Occipital lobe (tissue), 1 donor: ENCODE measurements at regions not wholly inside any gene's neighbourhood (a gene's known extent, or its start where the extent isn't known, plus 50 kb on each side); places are given as distances from the start of the nearest gene placed in this dataset.
"Not testable (repeated sequence)": the region's sequence is repeated elsewhere in the genome, so short reads cannot be mapped to it uniquely, and the experiment has no call there.

ENCODE experiments used
- DNase-seq: peaks from one replicate; lab custom pipeline; 2025; lab: John Stamatoyannopoulos, UW

DNA sequence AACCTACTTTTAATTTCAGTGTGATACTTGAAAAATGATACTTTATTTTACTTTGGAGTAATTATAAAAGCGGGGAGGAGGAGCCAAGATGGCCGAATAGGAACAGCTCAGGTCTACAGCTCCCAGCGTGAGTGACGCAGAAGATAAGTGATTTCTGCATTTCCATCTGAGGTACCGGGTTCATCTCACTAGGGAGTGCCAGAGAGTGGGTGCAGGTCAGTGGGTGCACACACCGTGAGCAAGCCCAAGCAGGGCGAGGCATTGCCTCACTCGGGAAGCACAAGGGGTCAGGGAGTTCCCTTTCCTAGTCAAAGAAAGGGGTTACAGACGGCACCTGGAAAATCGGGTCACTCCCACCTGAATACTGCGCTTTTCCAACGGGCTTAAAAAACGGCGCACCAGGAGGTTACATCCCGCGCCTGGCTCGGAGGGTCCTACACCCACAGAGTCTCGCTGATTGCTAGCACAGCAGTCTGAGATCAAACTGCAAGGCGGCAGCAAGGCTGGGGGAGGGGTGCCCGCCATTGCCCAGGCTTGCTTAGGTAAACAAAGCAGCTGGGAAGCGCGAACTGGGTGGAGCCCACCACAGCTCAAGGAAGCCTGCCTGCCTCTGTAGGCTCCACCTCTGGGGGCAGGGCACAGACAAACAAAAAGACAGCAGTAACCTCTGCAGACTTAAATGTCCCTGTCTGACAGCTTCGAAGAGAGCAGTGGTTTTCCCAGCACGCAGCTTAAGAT is 640.3 kb downstream of the EPHA3 start:
- DNase-seq: not testable (repeated sequence)

DNA sequence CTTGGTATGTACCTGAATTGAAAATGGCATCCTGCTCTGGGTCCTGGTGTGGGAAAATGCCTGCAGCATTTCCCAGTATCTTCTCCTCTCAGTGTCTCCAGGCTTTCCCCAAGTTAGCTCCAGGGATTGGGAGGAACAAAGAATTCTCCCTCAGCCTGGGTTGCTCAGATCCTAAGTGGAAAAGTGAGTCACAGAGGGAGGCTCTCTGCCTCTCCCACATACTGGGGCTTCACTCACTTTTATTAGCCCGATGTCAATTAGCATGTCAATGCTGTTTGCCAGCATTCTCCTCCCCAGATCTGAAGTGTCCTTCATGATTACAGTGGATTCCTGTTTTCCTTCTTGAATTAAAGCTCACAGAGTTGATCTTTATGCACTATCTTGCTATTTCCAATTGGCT is 655.0 kb downstream of the EPHA3 start:
- no peak for DNase-seq

DNA sequence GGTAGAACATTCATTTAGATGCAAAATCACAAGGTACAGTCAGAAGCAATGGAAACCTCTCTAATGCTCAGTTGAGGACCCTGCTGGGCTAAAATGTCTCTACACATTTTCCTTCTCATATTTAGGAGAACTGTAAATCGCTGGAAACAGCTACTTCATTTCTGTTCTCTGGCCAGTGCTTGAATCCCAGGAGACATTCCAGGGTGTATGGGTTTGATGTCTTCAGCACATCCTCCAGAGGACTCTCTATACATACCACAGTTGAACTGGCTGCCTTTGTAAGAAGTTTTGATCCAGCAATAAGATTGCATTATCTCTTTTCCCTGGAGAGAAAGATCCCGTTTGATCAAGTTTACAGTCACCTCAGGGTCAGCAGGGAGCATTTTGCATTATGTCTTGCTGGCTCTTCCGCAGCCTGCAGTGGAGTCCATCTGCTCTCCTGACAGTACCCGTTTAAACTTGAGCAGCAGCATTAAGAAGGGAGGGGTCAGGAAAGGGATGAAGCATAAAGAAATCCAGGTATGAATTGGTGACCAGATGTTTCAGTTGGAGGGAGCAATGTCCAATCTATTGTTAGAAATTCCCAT is 676.0 kb downstream of the EPHA3 start:
- no peak for DNase-seq

DNA sequence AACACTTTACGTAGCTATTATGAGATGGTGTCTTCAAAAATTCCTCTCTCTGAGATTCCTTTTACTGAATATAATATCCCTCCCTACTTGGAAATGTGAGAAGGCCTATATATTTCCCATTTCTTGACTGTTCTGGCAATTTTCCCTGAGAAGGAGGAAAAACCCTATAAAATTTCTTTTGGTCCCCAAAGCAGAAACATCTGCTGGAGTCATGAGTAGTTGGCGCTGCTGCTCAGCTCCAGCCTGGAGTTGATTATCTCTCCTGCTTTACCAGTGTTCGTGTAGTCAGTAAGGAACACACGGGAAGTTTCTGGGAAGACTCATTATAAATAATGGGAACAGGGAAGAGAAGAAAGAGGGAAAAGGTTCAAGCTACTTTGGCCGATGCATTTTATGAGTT is 680.1 kb downstream of the EPHA3 start:
- no peak for DNase-seq

DNA sequence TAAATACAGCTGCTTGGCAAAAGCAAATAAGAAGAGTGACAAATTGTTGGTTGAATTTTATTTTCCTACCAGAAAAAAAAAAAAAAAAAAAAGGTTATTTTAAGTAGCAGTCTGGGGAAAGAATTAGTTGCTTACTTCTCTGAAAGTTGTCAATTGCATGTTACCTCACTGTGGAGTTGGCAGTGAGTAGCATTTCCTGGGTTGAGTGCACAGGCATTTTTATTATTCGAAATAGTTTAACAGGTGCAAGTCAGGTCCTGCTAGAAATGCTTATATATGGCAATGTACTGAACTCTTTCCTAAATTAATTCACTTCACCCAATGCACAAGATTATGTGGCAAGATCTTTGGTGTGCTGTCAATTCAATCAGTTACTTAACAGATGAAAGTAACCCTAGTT is 680.6 kb downstream of the EPHA3 start:
- DNase-seq: no peak

DNA sequence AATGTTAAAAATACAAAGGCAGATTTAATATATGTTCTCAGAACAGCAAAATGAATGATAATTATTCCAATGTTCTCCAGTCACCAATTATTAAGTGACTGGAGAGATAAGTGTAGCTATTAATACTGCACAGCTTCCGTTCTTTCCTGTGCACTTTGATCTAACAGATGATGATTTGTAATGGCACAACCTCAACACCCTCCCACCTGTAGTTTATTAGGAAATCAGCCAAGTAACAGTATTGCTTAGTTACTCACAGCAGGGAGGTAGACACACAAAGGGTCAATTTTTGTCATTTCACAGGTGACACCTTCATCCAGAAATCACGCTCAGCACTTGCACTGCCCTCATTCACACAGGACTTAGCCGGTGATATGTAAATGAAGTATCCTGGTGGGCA is 688.1 kb downstream of the EPHA3 start:
- DNase-seq: no peak

DNA sequence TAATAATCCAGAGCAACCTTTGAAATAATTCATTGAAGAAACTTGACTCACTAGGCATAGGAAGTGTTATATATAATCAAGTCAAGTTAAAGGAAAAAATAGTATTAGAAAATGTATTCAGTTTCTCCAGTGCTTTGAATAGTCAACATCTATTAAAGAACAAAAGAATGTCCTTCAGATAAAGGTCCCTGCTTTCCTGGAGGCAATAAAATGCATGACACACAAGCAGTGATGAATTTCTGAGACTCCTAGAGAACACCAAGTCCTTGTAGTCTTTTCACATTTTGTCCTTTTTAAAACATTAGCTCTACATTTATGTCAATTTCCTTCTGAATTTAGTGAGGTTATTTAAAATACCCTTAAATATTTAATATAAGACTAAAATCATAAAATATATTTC is 695.5 kb downstream of the EPHA3 start:
- DNase-seq: no peak

DNA sequence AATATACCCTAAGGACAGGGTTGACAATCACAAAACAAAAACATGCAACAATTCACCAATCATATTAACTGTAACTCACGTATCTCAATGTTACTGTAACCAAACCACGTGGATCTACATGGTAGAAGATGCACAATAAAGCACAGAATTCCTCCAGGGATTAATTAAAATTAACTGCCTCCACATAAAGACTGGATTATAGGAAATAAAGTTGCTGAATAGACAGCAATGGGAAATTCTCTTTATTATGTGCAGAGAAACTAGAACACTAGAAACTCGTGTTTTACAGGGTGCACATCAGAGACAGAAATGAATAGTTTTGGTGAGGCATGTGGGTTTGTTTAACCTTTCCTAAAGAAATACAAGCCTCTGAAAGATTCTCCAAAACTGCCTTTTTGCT is 696.3 kb downstream of the EPHA3 start:
- DNase-seq: no peak

DNA sequence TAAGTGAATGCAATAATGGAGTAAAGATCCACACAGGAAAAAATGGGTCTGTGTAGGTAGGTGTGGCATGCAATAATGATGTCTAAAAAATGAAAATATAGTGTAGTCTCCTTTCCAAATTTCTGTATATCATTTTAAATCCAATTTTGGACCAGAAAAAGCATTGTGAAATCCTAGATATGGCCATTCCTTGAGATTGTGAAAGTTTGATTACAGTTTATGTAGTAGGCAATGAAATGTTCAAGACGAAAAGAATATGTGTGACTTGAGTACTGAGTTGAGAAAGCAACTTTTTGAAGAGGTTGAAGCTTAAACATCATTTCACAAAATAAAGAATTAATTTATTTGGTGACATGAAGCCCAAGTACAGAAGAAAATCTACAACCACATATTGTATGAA is 698.7 kb downstream of the EPHA3 start:
- DNase-seq: no peak

DNA sequence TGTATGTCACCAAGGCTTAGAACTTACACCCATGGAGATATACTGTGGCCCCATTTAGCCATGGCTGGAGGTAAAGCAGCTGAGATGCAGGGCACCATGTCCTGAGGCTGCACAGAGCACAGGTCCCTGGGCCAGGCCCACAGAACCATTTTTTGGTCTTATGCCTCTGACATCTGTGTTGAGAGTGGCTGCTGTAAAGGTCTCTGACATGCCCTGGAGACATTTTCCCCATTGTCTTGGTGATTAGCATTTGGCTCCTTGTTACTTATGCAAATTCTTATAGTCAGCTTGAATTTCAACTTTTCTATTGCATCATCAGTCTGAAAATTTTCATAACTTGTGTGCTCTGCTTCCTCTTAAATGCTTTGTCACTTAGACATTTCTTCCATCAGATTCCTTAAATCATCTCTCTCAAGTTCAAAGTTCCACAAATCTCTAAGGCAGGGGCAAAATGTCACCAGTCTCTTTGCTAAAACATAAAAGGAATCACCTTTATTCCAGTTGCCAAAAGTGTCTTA is 701.3 kb downstream of the EPHA3 start:
- no peak for DNase-seq

DNA sequence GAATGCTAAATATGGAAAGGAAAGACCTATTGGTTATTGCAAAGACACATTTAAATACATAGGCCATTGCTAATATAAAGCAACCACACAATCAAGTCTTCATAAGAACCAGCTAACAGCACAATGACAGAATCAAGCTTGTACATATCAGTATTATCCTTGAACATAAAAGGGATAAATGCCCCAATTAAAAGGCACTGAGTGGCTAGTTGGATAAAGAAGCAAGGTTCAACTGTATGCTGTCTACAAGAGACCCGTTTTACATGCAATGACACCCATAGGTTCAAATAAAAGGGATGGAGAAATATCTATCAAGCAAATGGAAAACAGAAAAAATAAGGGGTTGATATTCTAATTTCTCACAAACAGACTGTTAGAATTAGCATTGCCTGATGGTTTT is 706.1 kb downstream of the EPHA3 start:
- DNase-seq: no peak

DNA sequence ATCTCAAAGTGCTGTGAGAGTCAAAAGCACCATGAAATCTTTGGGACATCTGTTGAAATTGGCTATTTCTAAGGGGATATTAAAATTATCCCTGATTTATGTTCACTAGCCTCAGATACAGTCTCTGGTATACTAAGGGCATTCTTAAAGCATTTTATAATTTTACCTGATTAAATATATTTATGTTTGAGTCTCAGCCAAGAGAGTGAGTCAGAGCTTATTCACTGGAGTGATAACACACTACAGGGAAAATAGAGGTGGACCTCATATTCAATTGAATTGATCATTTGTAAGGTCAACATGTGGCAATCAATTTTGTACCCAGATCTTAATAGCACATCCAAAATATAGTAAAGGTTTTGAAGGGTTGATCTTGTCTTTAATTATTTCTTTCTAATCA is 733.6 kb downstream of the EPHA3 start:
- DNase-seq: no peak

DNA sequence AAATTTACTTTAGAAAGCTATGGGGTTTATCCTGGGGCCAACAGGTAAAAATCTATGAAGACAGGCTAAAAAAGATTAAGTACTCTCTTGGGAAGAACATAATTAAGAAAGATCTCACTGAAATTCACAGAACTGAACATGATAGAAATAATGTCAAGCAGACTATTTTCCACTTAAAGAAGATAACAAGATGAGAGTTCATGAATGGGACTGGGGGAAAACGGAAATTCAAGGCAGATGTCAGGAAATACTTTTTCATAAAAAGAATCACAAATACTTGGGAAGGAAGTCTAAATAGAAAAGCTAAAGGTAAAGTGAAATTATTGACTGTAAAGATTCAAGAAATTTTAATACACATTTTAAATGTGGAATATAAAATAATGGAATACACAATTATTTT is 737.6 kb downstream of the EPHA3 start:
- DNase-seq: no peak

DNA sequence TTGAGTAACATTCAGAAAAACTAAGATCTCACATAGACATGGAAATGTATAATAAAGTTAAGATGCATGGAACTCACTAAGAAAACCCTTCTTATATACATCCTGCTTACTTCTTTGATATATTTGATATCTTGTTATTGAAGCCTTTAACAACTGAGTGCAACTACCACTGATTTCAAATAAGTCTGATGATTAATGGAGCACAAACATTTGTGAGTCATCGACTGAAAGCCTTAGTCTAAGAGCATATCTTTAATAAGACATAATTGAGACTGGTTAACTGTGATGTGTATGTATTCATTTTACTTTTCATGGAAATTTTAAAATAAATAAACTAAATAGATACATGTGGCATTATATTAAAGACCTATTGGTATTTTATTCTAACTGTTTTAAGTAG is 740.5 kb downstream of the EPHA3 start:
- DNase-seq: no peak

DNA sequence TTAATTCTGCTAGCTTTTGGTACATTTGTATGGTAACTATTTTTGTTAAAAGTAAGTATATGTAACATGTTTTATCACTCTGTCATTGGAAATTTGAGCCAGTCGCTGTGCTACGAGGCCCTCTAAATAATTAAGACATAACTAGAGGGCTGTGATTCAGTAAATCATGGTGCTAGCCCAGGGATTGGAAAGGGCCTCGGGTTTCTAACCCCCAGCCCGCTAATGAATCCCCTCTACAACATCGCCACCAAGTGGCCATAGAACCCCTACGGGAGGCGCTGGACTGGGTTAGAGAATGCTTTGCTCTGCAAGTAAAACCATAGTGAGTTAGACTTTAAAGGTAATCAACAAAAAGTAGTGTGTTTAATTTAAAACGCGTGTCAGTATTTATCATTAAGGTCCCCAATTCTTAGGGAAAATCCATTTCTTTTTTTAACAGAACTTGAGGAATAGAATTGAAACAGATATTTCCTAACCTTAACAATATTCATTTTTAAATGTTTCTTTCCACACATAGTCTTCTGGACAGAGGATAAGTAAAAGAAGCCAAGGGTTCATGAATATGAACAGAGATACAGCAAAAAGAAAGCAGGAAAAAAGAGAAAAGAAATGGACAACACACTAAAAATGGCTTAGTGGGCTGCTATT is 744.7 kb downstream of the EPHA3 start:
- DNase-seq: no peak

DNA sequence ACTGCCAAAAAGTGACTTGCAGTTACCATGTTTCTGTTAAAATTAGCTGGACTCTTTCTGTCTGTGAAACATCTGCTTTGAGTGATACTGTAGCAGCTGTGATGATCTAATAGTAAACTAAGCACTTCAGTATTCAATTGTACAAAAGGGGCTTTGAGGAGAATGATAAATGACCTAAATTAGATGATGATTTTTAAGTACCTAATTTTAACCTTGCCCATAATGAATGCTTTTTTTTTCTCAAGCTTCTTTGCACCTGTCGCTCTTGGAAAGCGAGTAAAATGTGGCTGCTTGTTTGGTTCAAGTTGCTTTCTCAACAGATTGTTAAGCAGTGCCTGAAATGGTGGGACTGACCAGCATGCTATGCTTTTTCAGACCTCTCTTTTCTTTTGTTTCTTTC is 752.3 kb downstream of the EPHA3 start:
- no peak for DNase-seq

DNA sequence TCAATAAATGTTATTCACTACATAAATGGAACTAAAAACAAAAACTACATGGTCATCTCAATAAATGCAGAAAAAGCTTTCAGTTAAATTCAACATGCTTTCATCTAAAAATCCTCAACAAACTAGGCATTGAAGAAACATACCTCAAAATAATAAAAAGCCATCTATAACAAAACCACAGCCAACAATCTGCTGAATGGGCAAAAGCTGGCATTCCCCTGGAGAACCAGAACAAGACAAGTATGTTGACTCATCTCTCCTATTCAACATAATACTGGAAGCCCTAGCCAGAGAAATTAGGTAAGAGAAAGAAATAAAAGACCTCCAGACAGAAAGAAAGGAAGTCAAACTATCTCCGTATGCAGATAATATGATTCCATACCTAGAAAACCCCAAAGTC is 759.9 kb downstream of the EPHA3 start:
- DNase-seq: no peak

DNA sequence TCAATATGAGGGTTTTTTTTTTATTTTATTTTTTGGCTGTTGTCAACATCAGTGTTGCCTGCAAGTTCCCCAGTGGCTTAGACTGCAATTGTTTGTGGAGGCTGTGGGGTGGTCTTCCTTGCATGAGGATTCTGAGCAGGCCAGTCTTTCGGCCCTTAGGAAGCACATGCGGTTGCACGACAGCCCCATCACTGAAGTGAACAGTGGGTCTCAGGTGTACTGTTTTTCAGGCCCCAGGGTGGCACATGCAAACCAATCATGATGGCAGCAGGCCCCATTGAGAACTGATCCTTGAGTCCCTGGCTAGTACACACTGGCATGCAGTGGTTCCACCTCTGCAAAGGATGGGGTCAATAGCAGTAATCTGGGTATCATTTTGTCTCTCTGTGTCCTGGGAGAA is 768.7 kb downstream of the EPHA3 start:
- DNase-seq: no peak

DNA sequence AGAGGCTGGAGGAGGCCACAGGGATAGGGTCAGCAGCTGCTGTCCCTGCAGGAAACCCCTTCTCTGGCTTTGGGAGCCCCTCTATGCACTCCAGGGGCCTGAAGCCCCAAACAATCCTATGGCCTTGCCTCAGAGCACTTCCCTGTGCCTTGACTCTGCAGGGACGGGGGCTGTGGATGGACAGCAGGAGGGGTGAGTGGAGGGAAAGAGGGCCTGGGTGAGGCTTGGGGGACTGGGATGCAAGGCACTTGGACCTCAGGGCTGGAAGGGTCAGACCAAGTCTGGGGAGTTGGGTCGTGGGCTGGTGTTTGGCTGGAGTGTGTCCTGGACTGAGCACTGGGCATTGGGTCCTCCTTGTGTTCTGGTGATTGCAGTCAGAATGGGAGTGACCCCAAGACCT is 769.8 kb downstream of the EPHA3 start:
- no peak for DNase-seq

DNA sequence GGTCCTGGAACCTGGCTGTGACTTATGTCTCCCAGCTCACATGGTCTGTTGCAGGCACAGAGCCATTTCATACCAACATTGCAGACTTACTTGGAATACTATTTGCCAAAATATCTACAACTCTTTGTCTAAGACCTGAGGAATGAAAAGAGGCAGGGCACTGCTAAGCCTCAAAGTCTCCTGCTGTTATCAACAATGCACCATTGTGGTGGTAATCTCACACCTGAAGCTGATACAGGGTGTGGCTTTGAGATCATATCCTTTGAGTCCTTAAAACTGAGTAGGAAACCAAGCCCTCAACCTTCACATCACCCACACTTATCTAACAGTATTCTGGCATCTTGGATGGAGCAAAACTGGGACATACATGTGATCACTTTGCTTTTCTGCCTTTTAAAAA is 782.0 kb downstream of the EPHA3 start:
- no peak for DNase-seq

DNA sequence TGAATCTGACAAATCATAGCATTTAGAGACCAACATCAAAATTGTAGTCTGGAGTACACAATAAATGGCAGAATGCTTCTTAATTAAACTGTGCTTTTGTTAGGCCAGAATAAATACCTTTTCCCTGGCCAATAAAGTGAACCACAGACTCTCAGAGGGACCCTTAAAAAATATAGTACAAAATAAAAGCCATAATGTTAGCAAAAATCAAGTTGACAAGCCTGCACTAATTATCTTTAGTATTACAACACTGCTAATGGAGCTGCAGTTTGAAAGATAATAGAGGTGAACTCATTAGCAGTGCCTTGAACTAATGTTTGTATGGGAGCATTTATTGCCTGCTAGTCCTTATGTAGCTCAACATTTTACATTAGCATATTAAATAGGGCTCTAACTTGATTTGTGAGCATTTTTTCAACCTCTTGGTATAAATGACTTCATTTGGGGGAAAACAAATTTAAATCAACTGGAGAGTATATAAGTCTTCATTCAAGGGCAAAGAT is 801.3 kb downstream of the EPHA3 start:
- no peak for DNase-seq

DNA sequence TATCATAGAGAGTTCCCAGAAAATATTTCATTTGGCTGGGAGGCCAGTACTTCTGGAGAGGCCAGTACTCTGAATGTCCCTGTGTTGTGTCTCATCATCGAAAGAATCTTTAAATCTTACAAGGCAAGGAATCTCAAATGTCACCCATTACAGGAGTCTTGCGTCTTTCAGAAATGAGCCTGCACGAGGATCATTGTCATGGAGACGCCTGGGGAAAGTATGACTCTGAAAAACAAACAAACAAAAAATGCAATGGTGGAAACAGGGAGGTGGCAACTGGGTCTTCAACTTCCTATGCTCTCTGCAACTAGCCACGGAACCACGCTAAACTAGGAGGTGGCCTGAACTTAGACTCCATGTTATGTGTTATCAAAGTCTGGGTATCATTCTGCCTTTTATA is 804.6 kb downstream of the EPHA3 start:
- no peak for DNase-seq
